ENCODE measurements at regions not wholly inside any gene's neighbourhood (a gene's known extent, or its start where the extent isn't known, plus 50 kb on each side); places are given as distances from the start of the nearest gene placed in this dataset.

DNA sequence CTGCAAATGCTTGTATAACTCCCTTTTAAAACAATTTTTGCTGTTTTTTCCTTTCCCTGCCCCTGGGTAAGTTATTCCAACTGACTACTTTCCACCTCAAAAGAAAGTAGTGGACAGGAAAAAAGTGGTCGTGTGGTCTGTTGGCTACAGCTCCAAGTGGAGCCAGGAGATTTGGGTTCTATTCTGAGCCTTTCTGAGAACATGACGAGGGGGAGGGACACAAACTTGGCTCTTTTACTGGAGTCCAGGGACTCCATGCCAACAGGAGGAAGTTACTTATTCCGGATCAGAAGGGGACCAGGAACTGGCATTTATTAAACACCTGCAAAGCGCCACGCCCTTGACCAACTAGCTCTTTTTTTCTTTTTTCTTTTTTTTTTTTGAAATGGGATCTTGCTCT is 79.0 kb upstream of the CAPZB start:
- Histone ChIP-seq H3K36me3 (ENCODE audit: control insufficient read depth in 2 of 2, extremely low read depth in 1 of 2, insufficient read depth in 2 of 2, low read length in 2 of 2) (no peaks in the 10 kb centered on the region), H3K4me1 (ENCODE audit: control insufficient read depth, extremely low read depth, insufficient read depth, low read length) (no peaks in the 10 kb centered on the region), H2AFZ (ENCODE audit: low read depth, low read length) (no peak overlapping the region), H3K9me3 (replicated peaks; ENCODE audit: control insufficient read depth, insufficient read depth, low read length) (no peaks in the 10 kb centered on the region), H3K4me2 (ENCODE audit: insufficient read depth, low read length) (no peak overlapping the region), H3K9me1 (replicated peaks; ENCODE audit: control insufficient read depth, extremely low read depth, insufficient read depth, low read length) (no peaks in the 10 kb centered on the region), H3K79me2 (ENCODE audit: control insufficient read depth, insufficient read depth, low read length) (no peaks in the 10 kb centered on the region), H3K9ac (replicated peaks; ENCODE audit: extremely low read depth, insufficient read depth, low read length) (no peak overlapping the region), H3K27ac (ENCODE audit: insufficient read depth, low read depth, low read length) (no peak overlapping the region), H3K27me3 (ENCODE audit: control insufficient read depth in 2 of 2, insufficient read depth in 2 of 2, low read length in 2 of 2) (no peaks in the 10 kb centered on the region), H4K20me1 (replicated peaks; ENCODE audit: control insufficient read depth, extremely low read depth, insufficient read depth, low read length) (no peaks in the 10 kb centered on the region), H3K4me3 (replicated peaks in 1 of 3; ENCODE audit: insufficient read depth in 1 of 3, low read depth in 1 of 3, low read length in 3 of 3) (no peak overlapping the region)
- dilution Hi-C loops (cut with MboI; ENCODE audit: extremely low pct_ligation_motif_present, low sequenced_read_pairs) = no loop called here
- FAIRE-seq (no peak), DNase-seq (ENCODE audit: low read depth, low spot score) (no peak)
- intact Hi-C loops (cut with micrococcal nuclease) = no loop called here
- no peak for TF ChIP-seq FOS (IDR thresholded peaks at IDR 0.05; ENCODE audit: borderline replicate concordance, insufficient read depth, low read length)
- TF ChIP-seq, protein P1, sequence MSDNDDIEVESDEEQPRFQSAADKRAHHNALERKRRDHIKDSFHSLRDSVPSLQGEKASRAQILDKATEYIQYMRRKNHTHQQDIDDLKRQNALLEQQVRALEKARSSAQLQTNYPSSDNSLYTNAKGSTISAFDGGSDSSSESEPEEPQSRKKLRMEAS (IDR thresholded peaks at IDR 0.05; ENCODE audit: insufficient read depth, insufficient read length) = no peak
- no peak for TF ChIP-seq CTCF (IDR thresholded peaks at IDR 0.05; ENCODE audit: extremely low read depth in 1 of 2, insufficient read depth in 1 of 2, low read depth in 1 of 2, low read length in 2 of 2)
- no peak for TF ChIP-seq MYC (IDR thresholded peaks at IDR 0.05; ENCODE audit: low read depth, low read length)
- TF ChIP-seq GATA2 (IDR thresholded peaks at IDR 0.05; ENCODE audit: insufficient read depth, insufficient read length, low read depth, low read length) = no peak
- TF ChIP-seq EZH2 (IDR thresholded peaks at IDR 0.05; ENCODE audit: borderline replicate concordance, low read depth, low read length, severe bottlenecking) = no peak
- no peak for TF ChIP-seq POLR2AphosphoS5 (IDR thresholded peaks at IDR 0.05; ENCODE audit: insufficient read depth, low read depth, low read length)
- no peak for TF ChIP-seq POLR2A (IDR thresholded peaks at IDR 0.05; ENCODE audit: low read depth, low read length)
- no peak for TF ChIP-seq JUN (IDR thresholded peaks at IDR 0.05; ENCODE audit: borderline replicate concordance, insufficient read depth, insufficient read length, low read depth)
- ChIA-PET CTCF (interaction anchor here (1.7 kb wide), 1 partner anchor 77 kb away, joined by 6 read pairs; no protein-coding TSS in a partner anchor), POLR2A (no interaction called here)
- BruUV-seq (replicated peaks) = no TSS peak
